ENCODE measurements at regions not wholly inside any gene's neighbourhood (a gene's known extent, or its start where the extent isn't known, plus 50 kb on each side); places are given as distances from the start of the nearest gene placed in this dataset.

DNA sequence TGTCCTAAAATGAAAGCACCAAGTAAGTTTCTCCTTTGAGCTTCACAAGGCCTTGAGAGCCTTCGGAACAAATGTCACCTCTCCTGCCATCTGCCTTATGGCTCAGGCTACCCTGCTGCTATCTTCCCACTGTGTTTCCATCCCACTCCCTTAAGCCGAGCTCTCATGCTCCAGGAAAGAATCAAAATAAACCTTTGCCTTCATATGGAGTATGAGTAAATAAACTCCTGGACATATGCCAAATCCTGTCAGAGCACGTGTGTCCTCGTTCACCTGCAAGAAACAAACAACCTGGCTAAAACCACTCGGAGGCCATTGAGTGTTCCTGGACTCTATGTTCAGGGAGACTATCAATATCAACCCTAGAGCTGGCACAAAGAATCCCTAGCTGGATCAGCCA, 122.3 kb upstream of the CCDC112 start:
- no peak for TF ChIP-seq POLR2A (IDR thresholded peaks at IDR 0.05; ENCODE audit: low read depth)
- TF ChIP-seq, protein P1, sequence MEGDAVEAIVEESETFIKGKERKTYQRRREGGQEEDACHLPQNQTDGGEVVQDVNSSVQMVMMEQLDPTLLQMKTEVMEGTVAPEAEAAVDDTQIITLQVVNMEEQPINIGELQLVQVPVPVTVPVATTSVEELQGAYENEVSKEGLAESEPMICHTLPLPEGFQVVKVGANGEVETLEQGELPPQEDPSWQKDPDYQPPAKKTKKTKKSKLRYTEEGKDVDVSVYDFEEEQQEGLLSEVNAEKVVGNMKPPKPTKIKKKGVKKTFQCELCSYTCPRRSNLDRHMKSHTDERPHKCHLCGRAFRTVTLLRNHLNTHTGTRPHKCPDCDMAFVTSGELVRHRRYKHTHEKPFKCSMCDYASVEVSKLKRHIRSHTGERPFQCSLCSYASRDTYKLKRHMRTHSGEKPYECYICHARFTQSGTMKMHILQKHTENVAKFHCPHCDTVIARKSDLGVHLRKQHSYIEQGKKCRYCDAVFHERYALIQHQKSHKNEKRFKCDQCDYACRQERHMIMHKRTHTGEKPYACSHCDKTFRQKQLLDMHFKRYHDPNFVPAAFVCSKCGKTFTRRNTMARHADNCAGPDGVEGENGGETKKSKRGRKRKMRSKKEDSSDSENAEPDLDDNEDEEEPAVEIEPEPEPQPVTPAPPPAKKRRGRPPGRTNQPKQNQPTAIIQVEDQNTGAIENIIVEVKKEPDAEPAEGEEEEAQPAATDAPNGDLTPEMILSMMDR (IDR thresholded peaks at IDR 0.05), result no peak
